Kidney (tissue), 13 donors: ENCODE measurements at regions not wholly inside any gene's neighbourhood (a gene's known extent, or its start where the extent isn't known, plus 50 kb on each side); places are given as distances from the start of the nearest gene placed in this dataset.

ENCODE experiments used
- DNase-seq, 5 donors: peaks; one replicate each; pipeline ENCODE4 v3.0.0-alpha.2; 2013 to 2020
- FAIRE-seq: peaks from 2 replicates; lab custom pipeline; 2012; peaks lifted over from hg19 to GRCh38; lab: Jason Lieb, UNC
- H3K27ac ChIP-seq, 2 donors: one replicate each; pipeline ENCODE4 v1.7.0; 2013; ENCODE audit warnings: low read depth in 2 of 2, low read length in 2 of 2, inconsistent platforms in 1 of 2
- H3K27me3 ChIP-seq: one replicate; pipeline ENCODE4 v1.7.1; 2013; ENCODE audit warnings: low read length, inconsistent platforms; ENCODE audit not compliant: control insufficient read depth, insufficient read depth
- H3K36me3 ChIP-seq, 3 donors: one replicate each; pipeline versions ENCODE4 v1.7.0 to v1.7.1; 2013; ENCODE audit warnings: low read length in 3 of 3, control low read depth in 1 of 3, inconsistent platforms in 1 of 3; ENCODE audit not compliant: insufficient read depth in 3 of 3, control insufficient read depth in 2 of 3
- H3K4me1 ChIP-seq, 3 donors: one replicate each; pipeline versions ENCODE4 v1.7.0 to v1.7.1; 2013; ENCODE audit warnings: low read length in 3 of 3, inconsistent platforms in 1 of 3, low read depth in 1 of 3; ENCODE audit not compliant: control insufficient read depth in 2 of 3, insufficient read depth in 2 of 3
- H3K4me3 ChIP-seq, 3 donors: one replicate each; pipeline versions ENCODE4 v1.7.0 to v1.8.1; 2013; ENCODE audit warnings: low read length in 3 of 3, control low read depth in 1 of 3, inconsistent platforms in 1 of 3
- H3K9ac ChIP-seq, 3 donors: one replicate each; pipeline versions ENCODE4 v1.7.0 to v1.7.1; 2013; ENCODE audit warnings: low read length in 3 of 3, control low read depth in 1 of 3, inconsistent platforms in 1 of 3
- H3K9me3 ChIP-seq, 3 donors: one replicate each; pipeline versions ENCODE4 v1.7.0 to v1.7.1; 2013; ENCODE audit warnings: low read length in 3 of 3, control low read depth in 1 of 3, inconsistent platforms in 1 of 3; ENCODE audit not compliant: control insufficient read depth in 2 of 3, insufficient read depth in 1 of 3
- intact Hi-C: fragments of 100-400 bp; cut with DNase I; formaldehyde crosslinking; loops from one replicate; pipeline ENCODE4 v1.11.1; 2022
- TF ChIP-seq, protein P1 (sequence below): IDR thresholded peaks from 3 replicates; pipeline ENCODE4 v1.5.1; 2012; ENCODE audit warnings: mild to moderate bottlenecking, moderate library complexity, borderline replicate concordance; ENCODE audit not compliant: insufficient read depth; ENCODE audit errors: extremely low read depth
- donor health status: control.
- donor health status: control.
- donor health status: control.
- donor health status: control.
- donor health status: control.
- donor health status: DM: yes; HTN: yes; CAD: no.
- donor health status: Normal renal cell carcinoma (clear cell type).

GRCh38 chr7:112707655-112708054 is 82.5 kb downstream of the TMEM168 start:
- Histone ChIP-seq H3K4me3 (no peak overlapping the region), H3K4me1 (no peaks in the 10 kb centered on the region), H3K36me3 (no peaks in the 10 kb centered on the region), H3K27ac (no peak overlapping the region), H3K27me3 (no peaks in the 10 kb centered on the region), H3K9me3 (no peaks in the 10 kb centered on the region), H3K9ac (no peak overlapping the region)
- TF ChIP-seq, protein P1, sequence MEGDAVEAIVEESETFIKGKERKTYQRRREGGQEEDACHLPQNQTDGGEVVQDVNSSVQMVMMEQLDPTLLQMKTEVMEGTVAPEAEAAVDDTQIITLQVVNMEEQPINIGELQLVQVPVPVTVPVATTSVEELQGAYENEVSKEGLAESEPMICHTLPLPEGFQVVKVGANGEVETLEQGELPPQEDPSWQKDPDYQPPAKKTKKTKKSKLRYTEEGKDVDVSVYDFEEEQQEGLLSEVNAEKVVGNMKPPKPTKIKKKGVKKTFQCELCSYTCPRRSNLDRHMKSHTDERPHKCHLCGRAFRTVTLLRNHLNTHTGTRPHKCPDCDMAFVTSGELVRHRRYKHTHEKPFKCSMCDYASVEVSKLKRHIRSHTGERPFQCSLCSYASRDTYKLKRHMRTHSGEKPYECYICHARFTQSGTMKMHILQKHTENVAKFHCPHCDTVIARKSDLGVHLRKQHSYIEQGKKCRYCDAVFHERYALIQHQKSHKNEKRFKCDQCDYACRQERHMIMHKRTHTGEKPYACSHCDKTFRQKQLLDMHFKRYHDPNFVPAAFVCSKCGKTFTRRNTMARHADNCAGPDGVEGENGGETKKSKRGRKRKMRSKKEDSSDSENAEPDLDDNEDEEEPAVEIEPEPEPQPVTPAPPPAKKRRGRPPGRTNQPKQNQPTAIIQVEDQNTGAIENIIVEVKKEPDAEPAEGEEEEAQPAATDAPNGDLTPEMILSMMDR, result no peak
- FAIRE-seq (no peak), DNase-seq (peak in 2 of 5 donors; percentile 2 to 8)
- intact Hi-C loops, result no loop called here

DNA sequence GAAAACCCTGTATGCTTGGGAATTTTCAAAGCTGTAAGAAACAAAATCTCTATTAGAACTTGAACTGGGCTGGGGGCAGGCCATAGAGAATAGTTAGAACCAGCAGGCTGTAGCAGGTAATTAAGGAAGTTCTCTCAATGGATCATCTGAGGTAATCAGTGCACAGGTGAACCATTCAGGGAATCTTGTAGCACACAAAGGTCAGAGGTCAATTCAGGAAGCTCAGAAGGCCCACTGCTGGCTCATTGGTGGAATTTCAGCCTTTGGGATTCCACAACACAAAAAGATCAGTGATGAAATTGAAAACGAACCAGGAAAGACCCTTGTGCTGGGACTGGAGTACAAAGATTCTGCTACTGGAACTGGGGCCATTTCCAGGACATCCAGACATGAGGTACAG is 82.0 kb downstream of the TMEM168 start:
- H3K9me3 ChIP-seq, result no peaks in the 10 kb centered on the region
- H3K36me3 ChIP-seq, result no peaks in the 10 kb centered on the region
- FAIRE-seq (no peak), DNase-seq (no peak)
- no peak overlapping the region for H3K9ac ChIP-seq
- no peak overlapping the region for H3K4me3 ChIP-seq
- intact Hi-C loops, result no loop called here
- H3K27me3 ChIP-seq, result no peaks in the 10 kb centered on the region
- no peak overlapping the region for H3K27ac ChIP-seq
- TF ChIP-seq, protein P1, result no peak
- H3K4me1 ChIP-seq, result no peaks in the 10 kb centered on the region
